HuH-7.5 (cell line): ENCODE measurements at regions not wholly inside any gene's neighbourhood (a gene's known extent, or its start where the extent isn't known, plus 50 kb on each side); places are given as distances from the start of the nearest gene placed in this dataset.

ENCODE experiments used
- DNase-seq: peaks from one replicate; pipeline ENCODE4 v3.0.0; 2011; ENCODE audit warnings: low spot score

DNA sequence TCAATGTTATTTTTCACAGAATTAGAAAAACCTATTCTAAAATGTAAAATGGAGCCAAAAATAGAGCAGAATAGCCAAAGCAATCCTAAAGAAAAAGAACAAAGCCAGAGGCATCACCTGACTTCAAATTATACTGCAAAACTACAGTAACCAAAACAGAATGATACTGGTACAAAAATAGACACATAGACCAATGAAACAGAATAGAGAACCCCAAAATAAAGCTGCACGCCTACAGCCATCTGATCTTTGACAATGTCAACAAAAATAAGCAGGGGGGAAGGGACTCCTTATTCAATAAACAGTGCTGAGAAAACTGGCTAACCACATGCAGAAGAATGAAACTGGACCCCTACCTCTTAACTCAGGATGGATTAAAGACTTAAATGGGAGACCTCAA is 65.8 kb upstream of the PDE4D start:
- no peak for DNase-seq

DNA sequence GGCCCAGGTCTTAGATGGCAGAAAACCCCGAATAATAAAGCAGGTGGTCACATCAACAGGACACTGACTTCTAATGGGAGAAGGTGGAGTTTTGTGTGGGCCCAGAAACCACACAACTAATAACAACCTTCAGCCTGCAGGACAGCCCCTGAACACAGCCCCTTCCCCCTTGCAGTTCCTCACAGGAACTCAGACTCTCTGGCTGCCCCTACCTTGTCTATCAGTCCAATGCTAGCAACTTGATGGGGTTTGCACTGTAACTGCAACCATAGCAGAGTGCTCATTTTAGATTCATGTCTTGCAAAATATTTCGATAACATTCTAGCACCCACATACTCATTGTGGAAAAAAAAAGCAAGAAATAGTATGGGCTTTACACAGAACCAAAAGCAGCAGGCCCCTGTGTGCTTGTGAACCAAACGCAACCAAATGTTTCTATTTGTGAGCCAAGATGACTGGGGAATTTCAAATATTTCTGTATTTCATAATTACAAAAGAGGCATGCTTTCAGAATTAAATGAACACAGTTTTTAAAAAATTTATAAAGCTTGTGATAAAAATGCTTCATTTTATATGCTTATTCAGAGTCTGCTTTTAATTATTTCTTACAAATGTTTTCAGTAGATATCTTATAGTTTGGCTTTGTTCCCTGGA is 62.7 kb upstream of the PDE4D start:
- DNase-seq = no peak

DNA sequence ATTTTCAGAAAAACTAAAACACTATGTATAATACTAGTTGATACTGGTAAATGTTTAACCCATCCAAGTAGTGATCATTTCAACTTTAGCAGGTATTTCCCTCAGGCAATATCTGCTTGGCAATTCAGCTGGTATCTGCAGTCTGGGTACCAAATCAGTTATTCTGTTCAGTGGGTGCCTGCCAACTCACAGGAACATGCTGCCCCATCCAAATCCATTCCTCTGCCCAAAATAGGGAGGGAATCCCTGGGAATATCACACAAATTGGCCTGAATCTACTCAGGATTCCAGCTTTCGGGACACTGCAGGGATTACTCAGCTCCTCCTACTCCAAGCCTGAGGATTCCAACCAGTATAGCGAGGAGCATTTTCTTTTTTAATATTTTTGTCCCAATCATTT is 61.7 kb upstream of the PDE4D start:
- no peak for DNase-seq

DNA sequence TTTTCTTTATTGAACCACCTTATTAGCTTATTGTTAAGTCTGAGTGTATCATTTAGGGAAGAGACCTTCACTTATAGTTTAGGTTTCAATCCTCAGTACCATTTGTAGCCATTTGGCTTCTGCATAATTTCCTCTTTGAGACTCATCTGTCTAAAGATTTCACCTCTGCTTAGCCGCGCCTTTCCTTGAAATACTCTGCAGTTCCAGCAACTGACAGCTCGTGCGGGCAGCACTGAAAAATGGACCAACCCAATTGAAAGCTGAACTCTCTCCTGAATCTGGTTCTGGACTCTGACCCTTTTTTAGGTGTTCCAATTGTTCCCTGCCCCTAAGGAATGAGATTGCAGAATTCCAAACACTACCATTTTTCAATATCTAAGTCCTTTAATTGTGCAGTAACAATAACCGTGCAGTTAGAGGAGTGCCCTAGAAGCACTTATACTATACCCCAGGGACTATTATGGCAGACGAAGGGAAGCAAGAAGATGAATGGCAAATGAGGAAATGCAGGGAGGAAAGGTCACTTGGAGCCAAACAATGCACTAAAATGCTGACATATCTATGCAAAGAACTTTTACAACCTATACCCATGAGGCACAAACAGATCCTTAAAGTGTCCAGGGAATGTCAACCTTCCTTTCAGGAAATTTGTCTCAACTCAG is 50.1 kb upstream of the PDE4D start:
- no peak for DNase-seq
